Esophagus muscularis mucosa (tissue), 4 donors: ENCODE measurements at regions not wholly inside any gene's neighbourhood (a gene's known extent, or its start where the extent isn't known, plus 50 kb on each side); places are given as distances from the start of the nearest gene placed in this dataset.
A peak's percentile ranks its signal among the peaks of the same experiment; 100 is the strongest.

Experiments
- DNase-seq: peaks from one replicate; pipeline ENCODE4 v3.0.0-alpha.2; 2017; ENCODE audit errors: extremely low spot score
- H3K27ac ChIP-seq, 4 donors: fragments of 200-600 bp; sonication (generic); replicated peaks in 1 of 4; 1 replicate in 3 of 4; 2 replicates in 1 of 4; pipeline ENCODE4 v1.5.1; 2016 to 2019; ENCODE audit warnings: mild to moderate bottlenecking in 1 of 4
- H3K27me3 ChIP-seq, 4 donors: fragments of 200-600 bp; sonication (generic); one replicate each; pipeline versions ENCODE4 v1.5.1 to v1.6.0; 2016 to 2019
- H3K36me3 ChIP-seq, 4 donors: fragments of 200-600 bp; sonication (generic); one replicate each; pipeline ENCODE4 v1.5.1; 2016 to 2019
- H3K4me1 ChIP-seq, 4 donors: fragments of 200-600 bp; sonication (generic); one replicate each; pipeline ENCODE4 v1.5.1; 2016 to 2019
- H3K4me3 ChIP-seq, 4 donors: fragments of 200-600 bp; sonication (generic); 1 replicate in 2 of 4; 2 replicates in 2 of 4; pipeline ENCODE4 v1.5.1; 2016 to 2019; ENCODE audit warnings: mild to moderate bottlenecking in 4 of 4, moderate library complexity in 1 of 4
- H3K9me3 ChIP-seq, 4 donors: fragments of 200-600 bp; sonication (generic); 1 replicate in 3 of 4; 2 replicates in 1 of 4; pipeline ENCODE4 v1.5.1; 2016 to 2019
- CTCF ChIP-seq, 3 experiments: fragments of 200-600 bp in 2 of 3; fragments of 450-650 bp in 1 of 3; sonication (generic) in 2 of 3; IDR thresholded peaks; one replicate each; pipeline ENCODE4 v1.5.1; 2017 to 2019; ENCODE audit warnings: antibody characterized with exemption in 3 of 3, mild to moderate bottlenecking in 2 of 3, moderate library complexity in 1 of 3
- EP300 ChIP-seq: sonication (generic); formaldehyde crosslinking; IDR thresholded peaks from one replicate; pipeline ENCODE4 v1.6.1; 2017; ENCODE audit warnings: antibody characterized with exemption
- POLR2A ChIP-seq: fragments of 450-650 bp; IDR thresholded peaks from one replicate; pipeline ENCODE4 v1.6.1; 2017; ENCODE audit warnings: antibody characterized with exemption, moderate library complexity, mild to moderate bottlenecking, low read depth
- POLR2AphosphoS5 ChIP-seq, 2 donors: sonication (generic); formaldehyde crosslinking; IDR thresholded peaks; one replicate each; pipeline ENCODE4 v1.6.1; 2017; ENCODE audit warnings: antibody characterized with exemption in 2 of 2
- WGBS: methylation state at CpG from one replicate; pipeline ENCODE4 v1.1.5; 2018; 5-methylcytosine and 5-hydroxymethylcytosine counted together
- intact Hi-C: fragments of 100-400 bp; cut with DNase I; formaldehyde crosslinking; loops from one replicate; pipeline ENCODE4 v1.15.1; 2023

DNA sequence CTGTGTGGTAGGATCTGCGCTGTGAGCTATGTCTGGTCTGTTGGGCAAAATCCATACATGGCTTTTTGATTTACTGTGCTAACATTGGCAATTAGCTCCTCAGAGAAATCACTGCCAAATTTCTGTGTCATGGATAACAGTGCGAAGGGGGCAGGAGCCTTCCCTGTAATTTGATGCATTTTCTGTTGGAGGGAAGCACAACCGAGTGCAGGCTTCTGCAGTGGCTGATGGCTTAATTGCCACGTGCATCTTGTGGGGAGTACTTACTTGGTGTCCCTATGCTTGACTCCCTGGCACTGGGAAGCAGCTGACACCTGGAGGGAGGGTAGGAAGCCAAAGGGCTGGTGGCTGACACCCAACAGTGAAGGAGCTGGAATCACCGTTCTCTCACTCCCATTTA, 99.3 kb upstream of the PROKR2 start:
- H3K4me1 ChIP-seq = no peaks in the 10 kb centered on the region
- H3K27ac ChIP-seq = no peak overlapping the region
- WGBS = 60% methylated on average over 4 of the region's 5 CpGs
- TF ChIP-seq POLR2AphosphoS5 (IDR thresholded peaks at IDR 0.05) (no peak), POLR2A (no peak), CTCF (IDR thresholded peaks at IDR 0.05) (no peak), EP300 (no peak)
- intact Hi-C loops = no loop called here
- no peaks in the 10 kb centered on the region for H3K36me3 ChIP-seq
- no peak overlapping the region for H3K4me3 ChIP-seq
- peaks cover 0 to 3% (median 0%) of the 10 kb centered on the region in 4 donors for H3K9me3 ChIP-seq
- DNase-seq = peak; percentile 50
- peaks cover 0 to 3% (median 0%) of the 10 kb centered on the region in 4 donors for H3K27me3 ChIP-seq

GRCh38 chr20:5413394-5413793, 96.6 kb upstream of the PROKR2 start:
- H3K27me3 ChIP-seq = peaks cover 0 to 3% (median 0%) of the 10 kb centered on the region in 4 donors
- no peaks in the 10 kb centered on the region for H3K36me3 ChIP-seq
- no peak overlapping the region for H3K4me3 ChIP-seq
- H3K4me1 ChIP-seq = no peaks in the 10 kb centered on the region
- no peak for TF ChIP-seq EP300
- TF ChIP-seq CTCF (IDR thresholded peaks at IDR 0.05) = no peak
- no peak for TF ChIP-seq POLR2A
- no peak for TF ChIP-seq POLR2AphosphoS5 (IDR thresholded peaks at IDR 0.05)
- DNase-seq = peak; percentile 31
- no peaks in the 10 kb centered on the region for H3K9me3 ChIP-seq
- H3K27ac ChIP-seq = no peak overlapping the region
- 97% methylated on average over 3 of the region's 3 CpGs for WGBS
- intact Hi-C loops = no loop called here

DNA sequence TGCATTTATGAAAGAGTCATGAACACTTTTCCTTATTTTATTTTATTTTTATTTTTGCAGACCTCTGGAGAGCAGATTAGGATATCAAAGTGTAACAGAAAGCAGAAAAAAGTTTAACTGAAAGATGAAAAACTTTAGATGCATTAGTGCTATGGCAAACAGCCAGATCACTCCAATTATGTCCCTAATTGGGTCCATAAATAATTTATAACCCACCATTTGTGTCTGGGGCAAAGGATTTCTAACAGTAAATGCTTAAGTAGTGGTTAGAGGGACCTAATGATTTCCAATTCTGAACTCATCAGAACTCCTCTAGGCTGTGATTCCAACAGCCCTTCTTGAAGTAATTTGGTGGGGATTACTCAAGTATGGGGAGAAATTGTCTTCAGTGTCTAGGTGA, 93.7 kb upstream of the PROKR2 start:
- Histone ChIP-seq H3K4me1 (no peaks in the 10 kb centered on the region), H3K27ac (no peak overlapping the region), H3K9me3 (no peaks in the 10 kb centered on the region), H3K27me3 (no peaks in the 10 kb centered on the region), H3K4me3 (no peak overlapping the region), H3K36me3 (no peaks in the 10 kb centered on the region)
- TF ChIP-seq POLR2AphosphoS5 (IDR thresholded peaks at IDR 0.05) (no peak), EP300 (no peak), POLR2A (no peak), CTCF (IDR thresholded peaks at IDR 0.05) (no peak)
- DNase-seq = no peak
- intact Hi-C loops = no loop called here

GRCh38 chr20:5402903-5403531, 86.3 kb upstream of the PROKR2 start:
- H3K4me1 ChIP-seq = no peaks in the 10 kb centered on the region
- no peaks in the 10 kb centered on the region for H3K27me3 ChIP-seq
- H3K4me3 ChIP-seq = no peak overlapping the region
- no peak overlapping the region for H3K27ac ChIP-seq
- WGBS = 39% methylated on average over 3 of the region's 3 CpGs
- peaks cover 0 to 20% (median 7%) of the 10 kb centered on the region in 4 donors for H3K9me3 ChIP-seq
- intact Hi-C loops = no loop called here
- peak; percentile 84 for DNase-seq
- TF ChIP-seq CTCF (IDR thresholded peaks at IDR 0.05) = no peak
- TF ChIP-seq POLR2AphosphoS5 (IDR thresholded peaks at IDR 0.05) = no peak
- no peak for TF ChIP-seq EP300
- H3K36me3 ChIP-seq = no peaks in the 10 kb centered on the region

- no peak overlapping the region for H3K27ac ChIP-seq
- no peak overlapping the region for H3K4me3 ChIP-seq
- DNase-seq = no peak
- no peaks in the 10 kb centered on the region for H3K36me3 ChIP-seq
- WGBS = 80% methylated on average over 2 of the region's 2 CpGs
- TF ChIP-seq EP300 = no peak
- no peak for TF ChIP-seq POLR2AphosphoS5 (IDR thresholded peaks at IDR 0.05)
- TF ChIP-seq POLR2A = no peak
- no peak for TF ChIP-seq CTCF (IDR thresholded peaks at IDR 0.05)
- no peaks in the 10 kb centered on the region for H3K4me1 ChIP-seq
- H3K27me3 ChIP-seq = no peaks in the 10 kb centered on the region
- peaks cover 0 to 20% (median 7%) of the 10 kb centered on the region in 4 donors for H3K9me3 ChIP-seq
- intact Hi-C loops = no loop called here
Observed at GRCh38 chr20:5401277-5401875, 84.6 kb upstream of the PROKR2 start.
